NCI-H2196 treated with DMSO at 0.1 percent for 48 hours (cell line): ENCODE measurements at regions not wholly inside any gene's neighbourhood (a gene's known extent, or its start where the extent isn't known, plus 50 kb on each side); places are given as distances from the start of the nearest gene placed in this dataset.

ENCODE experiments used
- DNase-seq: peaks from one replicate; lab custom pipeline; 2025; ENCODE audit not compliant: unreplicated experiment; lab: John Stamatoyannopoulos, UW

DNA sequence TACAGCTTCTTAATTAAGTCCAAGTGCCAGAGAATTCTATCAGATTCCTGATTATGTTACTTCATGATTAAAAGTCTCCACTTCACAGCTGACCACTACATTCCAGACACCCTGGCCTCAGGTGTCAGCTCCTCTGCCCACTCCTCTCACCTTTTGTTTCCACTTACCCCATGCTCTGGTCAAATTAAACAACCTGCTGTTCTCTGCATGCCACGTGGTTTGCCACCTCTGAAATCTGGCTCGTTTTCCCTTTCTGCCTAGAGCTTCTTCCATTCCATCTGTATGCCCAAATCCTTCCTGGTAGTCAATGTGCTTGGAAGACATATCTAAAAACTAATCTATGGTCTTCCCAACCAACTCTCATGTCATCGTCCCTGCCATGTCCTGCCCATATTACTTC, 158.6 kb downstream of the ICE1 start:
- DNase-seq = no peak

DNA sequence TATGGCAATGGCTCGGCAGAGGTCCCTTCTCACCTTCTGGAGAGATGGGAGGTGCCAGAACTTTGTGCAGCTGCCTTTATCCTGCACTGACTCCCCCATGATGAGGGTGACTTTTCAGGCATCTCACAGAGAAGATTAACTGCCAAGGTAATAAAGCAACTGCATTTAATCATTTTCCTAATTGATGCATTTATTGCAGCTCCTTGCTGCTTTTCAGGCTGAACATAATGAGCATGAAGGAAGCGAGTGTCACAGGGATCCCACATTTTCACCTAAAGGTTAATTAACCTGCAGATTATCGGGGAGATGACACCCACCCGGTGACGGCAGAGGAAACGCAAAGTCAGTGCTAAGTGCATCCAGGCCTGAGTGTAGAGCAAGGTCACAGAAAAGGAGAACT, 154.3 kb downstream of the ICE1 start:
- DNase-seq = no peak

GRCh38 chr5:5575461-5575860, 153.0 kb downstream of the ICE1 start:
- no peak for DNase-seq

GRCh38 chr5:5573798-5574380, 151.4 kb downstream of the ICE1 start:
- no peak for DNase-seq

DNA sequence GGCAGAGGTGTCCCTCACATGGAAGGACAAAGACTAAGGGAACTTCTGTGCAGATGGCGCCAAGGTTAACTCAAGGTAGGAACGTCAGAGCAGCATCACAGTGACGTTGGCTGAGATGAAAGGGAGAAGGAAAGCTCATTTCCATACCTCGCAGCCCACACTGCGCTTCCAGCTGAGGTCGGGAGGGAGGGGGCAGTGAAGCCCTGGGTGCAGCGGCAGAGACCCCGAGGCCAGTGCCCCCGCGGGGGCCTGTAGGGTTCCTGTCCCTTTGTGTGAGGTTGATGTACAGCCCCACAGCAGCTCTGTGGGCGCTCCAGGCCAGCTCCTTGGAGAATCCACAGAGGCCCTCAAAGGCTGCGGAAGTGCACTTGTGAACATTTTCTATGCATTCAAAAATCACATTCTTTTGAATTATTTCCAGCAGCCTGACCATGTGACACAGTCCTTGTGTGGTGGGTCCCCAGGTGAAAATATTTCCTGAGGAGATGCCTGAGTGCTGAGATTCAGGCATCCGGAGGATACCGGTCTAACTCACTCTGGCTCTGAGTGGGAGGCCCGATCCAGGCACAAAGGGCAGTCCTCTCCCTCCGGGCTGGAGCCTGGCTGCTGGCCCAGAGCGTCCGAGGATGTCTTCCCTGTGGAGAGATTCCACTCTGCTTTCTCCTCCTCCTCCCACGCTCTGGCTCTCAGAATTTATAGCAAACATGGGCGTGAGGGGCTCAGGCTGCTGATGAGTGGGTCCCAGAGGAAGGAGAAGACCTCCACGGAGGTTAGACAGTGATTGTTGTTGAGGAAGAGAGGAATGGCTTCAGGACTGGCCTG, 150.7 kb downstream of the ICE1 start:
- no peak for DNase-seq

DNA sequence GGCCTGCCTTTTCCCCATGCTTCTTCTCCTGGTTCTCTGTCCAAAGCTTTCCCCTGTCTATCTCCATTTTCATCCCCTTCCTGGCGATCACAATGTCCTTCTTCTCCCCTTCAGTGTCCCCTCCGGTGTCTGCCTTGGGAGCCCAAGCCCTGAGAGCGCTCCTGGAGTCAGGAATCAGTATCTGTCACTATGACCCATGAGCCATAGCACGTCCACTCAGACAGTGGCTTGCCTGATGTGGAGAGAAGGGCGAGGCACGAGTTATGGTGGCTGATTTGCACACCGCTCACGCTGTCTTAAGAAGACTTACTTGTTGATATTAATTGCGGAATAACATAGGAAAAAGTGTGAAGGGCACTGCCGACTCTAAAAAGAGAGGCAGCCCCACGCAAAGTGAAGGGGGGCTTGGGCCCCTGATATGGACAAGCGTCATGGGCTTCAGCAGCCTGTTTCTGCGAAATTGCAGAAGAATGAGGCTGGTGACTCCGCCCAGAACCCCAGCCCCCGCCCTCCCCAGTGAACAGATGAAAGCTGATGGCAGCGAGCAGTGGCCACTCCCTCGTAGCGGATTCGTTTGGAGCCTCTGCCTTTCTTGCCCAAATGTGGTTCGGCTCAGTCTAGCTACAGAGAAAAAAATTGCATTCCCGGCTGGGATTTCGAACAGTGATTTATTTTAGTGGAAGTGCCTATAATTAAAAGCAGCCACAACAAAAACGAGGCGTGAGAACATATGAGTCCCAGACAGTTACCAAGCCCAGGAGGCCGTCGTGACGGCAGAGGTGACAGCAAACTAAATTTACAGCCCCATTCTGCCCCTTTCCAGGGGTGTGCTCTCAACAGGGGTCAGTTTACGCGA, 149.8 kb downstream of the ICE1 start:
- no peak for DNase-seq

DNA sequence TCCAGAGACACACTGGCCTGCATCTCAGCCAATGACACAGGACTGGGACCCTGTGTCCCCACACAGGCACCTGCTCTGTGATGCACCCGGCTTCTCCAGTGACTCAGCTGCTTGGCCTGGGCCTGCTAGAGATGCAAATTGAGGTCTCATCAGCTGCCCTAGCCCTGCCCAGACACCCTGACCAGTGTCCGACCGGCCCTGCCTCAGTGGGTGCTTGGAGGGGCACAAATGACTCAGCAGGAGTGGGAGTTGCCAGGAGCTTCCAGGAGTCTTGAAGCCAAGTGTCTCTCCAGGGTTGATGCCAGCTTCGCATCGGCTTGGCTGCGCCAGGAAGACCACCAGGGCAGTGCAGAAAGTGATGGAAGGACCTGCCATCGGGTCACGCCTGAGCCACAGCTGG, 148.2 kb downstream of the ICE1 start:
- DNase-seq = no peak

DNA sequence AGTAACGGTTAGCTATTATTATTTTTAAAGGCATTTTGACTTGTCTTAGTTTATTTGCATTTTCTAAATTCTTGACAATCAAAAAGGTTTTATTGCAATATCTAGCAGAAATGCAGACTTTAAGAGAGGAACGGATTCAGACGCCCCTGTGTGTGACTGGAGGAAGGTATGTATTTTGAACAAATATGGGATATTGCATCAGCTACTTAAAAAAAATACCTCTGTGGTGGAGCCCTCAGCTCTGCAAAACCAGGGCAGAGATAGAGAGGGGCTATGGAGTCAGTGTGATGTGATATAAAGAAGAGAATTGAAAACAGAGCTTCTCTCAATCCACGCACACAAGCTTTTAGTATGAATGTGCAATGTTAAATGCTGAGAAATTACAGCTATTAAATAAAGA, 142.4 kb downstream of the ICE1 start:
- DNase-seq = no peak

DNA sequence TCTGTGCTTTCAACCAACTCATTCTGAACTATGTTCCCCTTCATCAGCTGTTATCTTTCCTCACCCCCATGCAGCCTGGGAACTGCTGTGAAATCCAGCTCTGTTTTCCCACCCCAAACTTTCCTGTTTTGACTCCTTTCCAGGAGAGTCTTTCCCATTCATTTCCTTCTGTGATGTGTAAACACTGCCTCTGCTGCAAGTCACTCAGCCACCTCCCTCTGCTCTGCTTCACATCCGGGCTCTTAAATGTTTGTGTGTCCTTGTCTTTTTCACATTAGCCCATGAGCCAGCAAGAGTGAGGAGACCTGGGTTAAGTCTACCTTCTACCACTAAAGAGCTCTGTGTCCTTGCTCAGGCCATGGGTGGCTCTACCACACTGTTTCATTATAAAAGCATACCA, 137.5 kb downstream of the ICE1 start:
- no peak for DNase-seq

DNA sequence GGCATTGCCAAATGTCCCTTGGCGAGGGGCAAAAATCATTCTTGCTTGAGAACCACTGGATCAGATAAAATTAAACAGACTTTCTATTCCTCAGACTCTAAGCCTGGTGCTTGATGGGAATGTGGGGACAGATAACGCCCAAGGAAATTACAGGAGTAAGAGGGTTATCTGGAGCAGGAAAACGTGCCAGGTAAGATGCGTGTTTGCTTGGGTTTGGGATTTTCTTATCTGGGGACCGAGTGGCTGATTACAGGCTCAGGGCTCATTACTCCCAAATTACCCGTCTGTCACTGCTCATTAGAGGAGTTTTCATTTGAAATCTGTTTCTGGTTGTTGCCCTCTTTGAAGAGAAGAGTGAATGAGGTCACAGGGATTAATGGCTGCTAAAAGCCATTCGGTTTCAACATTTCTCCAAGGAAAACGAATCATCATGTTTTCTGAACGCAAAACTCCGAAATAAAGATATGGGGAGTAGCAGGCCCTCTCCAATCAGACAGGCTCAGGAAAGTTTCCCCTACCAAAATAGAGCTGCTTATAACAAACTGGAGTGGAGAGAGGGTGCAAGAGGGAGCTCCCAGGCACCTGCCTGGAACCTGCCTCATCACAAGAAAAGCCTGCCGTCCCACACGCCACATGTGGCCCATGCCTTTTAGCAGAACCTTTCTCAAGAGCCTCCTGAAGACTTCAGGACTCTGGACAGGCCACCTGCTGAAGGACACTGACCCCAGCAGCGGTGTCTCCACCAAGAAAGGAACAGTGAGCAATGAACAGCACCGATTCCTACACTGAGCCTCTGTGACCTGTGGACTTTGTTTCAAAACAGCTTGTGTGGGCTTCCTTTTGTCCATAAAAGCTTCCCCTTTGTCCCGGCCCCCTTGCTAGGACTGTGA, 136.4 kb downstream of the ICE1 start:
- DNase-seq = no peak

DNA sequence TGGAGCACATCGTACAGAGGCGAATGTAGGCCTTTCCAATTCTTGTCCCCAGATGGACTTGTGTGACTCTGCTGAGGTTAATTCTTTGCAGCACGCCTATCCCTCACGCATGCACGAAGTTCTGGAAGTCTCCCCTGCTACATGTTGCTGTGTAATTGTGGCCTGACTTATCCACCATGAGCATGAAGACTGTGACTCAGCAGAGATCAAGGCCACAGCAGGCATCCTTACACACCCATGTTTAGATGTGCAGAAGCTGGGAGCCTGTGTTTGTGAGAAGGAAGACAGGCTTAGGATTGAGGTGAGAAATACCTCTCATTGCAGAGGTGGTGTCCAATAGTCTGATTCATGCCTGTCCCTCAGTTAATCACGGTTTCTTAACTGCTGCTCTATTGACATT, 135.6 kb downstream of the ICE1 start:
- no peak for DNase-seq

- no peak for DNase-seq
These were observed 129.0 kb downstream of the ICE1 start for GRCh38 chr5:5551499-5551898.

GRCh38 chr5:5546408-5546807, 123.9 kb downstream of the ICE1 start:
- no peak for DNase-seq

DNA sequence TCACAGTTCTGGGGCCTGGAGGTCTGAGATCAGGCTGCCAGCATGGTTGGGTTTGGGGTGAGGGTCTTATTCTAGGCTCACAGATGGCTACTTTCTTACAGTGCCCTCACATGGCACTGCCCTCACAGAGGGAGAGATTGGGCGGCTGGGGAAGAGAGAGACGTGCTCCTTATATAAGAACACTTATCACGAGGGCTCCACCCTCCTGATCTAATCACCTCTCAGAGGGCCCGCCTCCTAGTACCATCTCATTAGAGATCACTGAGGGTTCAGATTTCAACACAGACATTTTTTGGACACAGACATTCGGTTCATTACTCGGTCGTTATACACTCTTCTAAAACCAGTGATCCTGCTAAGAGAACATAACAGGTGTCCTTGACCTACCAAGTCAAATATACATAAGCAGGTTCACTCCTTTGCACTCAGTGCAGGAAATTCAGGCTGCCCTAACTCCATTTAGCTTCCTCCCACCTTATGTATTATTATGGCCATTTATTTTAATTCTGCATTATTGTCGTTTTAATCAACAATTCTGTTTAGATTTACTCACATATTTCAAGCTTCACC, 121.7 kb downstream of the ICE1 start:
- no peak for DNase-seq

GRCh38 chr5:5542654-5543053, 120.2 kb downstream of the ICE1 start:
- no peak for DNase-seq

- DNase-seq = no peak
These were observed 117.6 kb downstream of the ICE1 start for GRCh38 chr5:5540065-5540464.
